GM18870 (cell line): ENCODE measurements at regions not wholly inside any gene's neighbourhood (a gene's known extent, or its start where the extent isn't known, plus 50 kb on each side); places are given as distances from the start of the nearest gene placed in this dataset.
"Not testable (repeated sequence)": the region's sequence is repeated elsewhere in the genome, so short reads cannot be mapped to it uniquely, and the experiment has no call there.

Experiments used
- ATAC-seq: cut with Tn5 transposase; IDR thresholded peaks from one replicate; pipeline ENCODE4 v1.9.1; 2021; ENCODE audit warnings: moderate library complexity; ENCODE audit not compliant: unreplicated experiment

DNA sequence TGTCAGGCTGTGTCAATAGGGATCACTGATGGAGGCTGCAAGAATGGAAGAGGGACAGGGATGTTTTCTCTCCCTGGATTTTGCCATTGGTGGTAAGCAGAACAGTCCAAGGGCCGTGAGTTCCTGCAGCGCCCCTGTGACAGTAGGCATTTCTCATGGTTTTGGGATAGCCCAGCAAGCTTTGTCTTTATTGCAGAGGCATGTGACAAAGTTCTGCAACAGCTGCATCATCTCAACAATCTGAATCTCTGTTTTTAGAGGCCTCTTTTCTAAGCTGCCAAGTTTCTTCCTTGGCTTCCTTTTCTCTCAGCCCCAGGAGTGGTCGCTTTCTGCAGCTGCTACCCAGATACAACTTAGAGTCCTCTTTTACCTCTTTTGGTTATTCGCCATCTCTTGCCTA, 95.7 kb upstream of the TSHZ3 start:
- ATAC-seq = no peak

DNA sequence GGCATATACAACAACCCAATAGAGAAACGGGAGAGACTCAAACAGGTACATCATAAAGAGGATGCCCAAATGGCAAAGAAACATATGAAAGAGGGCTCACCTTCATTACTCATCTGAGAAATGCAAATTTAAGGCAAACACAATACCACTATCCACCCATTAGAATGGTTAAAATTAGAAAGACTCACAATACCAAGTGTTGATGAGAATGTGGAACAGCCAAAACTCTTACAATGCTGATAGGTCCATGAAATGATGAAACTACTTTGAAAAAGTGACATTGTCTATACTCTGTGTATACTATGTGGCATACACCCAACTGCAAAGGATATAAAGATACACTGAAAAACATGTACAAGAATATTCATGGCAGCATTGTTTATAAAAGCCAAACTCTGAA, 96.2 kb upstream of the TSHZ3 start:
- no peak for ATAC-seq

DNA sequence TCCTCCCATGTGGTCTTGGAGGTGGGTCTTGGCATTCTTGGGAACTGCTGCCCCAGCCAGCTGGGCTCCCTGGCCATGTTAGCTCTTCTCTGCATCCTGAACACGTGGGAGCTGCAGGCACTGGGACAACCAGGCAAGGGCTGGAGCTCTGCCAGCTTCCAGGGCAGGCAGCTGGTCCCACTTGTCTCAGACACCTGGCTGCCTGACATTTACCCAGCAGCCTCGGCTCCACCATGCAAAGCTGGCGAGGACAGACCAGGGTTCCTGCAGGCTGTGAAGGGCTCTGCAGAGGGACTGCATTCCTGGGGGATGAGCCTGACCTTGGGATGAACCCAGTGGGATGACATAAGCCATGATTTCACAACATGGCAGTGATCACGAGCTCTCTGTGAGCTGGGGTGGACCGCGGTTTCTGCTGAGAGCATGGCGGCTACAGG, 99.0 kb upstream of the TSHZ3 start:
- no peak for ATAC-seq

DNA sequence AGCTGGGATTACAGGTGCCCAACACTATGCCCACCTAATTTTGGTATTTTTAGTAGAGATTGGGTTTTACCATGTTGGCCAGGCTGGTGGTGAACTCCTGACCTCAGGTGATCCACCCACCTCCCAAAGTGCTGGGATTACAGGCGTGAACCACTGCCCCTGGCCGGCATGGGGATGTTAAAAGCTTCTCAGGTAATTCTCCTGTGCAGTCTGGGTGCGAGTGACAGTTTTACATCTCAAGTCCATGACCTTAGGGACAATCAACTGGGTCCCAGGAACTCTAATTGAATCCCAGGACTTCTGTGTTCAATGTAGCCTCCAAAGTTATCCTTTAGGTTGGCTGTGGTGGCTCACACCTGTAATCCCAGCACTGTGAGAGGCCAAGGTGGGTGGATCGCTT, 100.1 kb upstream of the TSHZ3 start:
- ATAC-seq = no peak

DNA sequence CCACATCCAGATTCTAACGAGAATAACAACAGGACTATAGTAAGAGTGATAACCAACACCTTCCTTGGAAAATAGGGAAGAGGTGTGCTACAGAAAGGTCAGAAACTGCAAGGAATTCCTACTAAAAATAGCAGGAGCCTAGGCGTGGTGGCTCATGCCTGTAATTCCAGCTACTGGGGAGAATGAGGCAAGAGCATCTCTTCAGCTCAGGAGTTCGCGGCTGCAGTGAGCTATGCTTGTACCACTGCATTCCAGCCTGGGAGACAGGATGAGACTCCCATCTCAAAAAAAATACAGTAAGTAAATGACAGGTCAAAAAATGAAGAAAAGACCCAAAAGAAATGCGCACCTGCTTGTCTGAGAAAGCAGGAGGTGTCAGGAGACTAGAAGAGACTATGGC, 101.5 kb upstream of the TSHZ3 start:
- ATAC-seq = no peak

DNA sequence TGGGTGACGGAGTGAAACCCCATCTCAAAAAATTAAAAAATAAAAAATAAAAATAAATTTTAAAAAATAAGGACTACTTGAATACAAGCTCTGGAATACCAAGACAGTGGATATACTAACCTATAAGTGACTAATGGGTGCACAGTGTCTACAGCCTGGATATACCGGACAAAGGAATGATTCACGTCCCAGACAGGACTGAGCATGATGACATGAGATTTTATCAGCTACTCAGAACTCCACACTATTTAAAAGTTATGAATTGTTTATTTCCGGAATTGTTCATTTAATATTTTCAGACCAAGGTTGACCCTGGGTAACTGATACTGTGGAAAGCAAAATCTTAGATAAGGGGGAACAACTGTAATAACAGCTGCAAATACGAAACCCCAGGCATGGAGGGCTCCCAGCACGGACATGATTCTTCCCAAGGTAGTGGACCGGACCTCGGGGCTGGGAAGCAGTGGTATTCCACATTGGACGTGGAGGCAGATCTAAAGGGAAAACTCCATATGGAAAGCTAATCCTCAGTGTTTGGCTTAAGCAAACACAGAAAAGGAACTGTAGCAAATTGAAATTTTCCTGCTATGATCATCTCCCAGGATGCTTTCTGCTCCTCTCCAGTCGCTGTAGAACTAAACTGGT, 102.6 kb upstream of the TSHZ3 start:
- ATAC-seq = no peak

DNA sequence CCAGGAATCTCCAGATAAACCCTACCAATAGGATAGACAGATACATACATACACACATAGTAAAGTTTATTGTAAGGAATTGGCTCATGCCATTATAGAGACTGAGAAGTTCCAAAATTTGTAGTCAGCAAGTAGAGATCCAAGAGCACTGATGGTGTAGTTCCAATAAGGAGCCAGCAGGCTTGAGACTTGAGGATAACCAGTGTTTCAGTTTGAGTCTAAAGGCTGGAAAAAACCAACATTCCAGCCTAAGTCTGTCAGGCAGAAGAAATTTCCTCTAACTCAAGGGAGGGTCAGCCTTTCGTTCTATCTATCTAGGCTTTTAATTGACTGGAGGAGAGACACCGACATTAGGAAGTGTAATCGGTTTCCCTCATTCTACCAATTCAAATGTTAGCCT, 110.2 kb upstream of the TSHZ3 start:
- no peak for ATAC-seq

DNA sequence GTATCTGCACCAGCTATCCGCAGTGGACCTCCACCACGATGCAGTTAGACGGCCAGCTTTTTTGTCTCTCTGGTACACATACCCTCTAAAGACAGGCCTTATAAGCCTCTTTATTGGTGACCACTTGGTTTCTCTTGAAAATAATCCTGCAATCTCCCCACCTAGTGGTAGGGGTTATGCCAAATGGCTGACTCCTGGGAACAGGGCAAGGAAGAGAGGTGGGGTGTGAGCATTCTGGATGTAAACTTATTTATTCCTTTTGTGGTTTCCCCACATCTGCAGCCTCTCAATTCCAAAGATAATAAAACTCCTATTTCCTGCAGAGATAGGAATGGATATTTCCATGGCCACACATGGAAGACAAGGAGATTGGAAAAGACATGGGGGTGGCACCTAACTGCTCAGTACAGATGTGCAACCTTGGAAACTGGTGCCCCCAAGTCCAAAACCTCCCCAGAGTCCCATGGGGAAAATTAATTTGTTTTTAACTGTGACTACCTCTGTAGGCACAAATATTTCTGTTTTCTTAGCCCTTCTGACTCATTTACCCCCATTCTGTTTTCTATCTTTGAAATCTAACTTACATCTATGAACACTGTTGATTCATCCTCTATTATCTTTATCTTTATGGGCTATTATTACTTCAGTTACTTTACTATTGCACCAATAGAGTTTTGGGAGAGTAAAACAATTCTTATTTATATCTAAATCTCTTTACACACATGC, 112.7 kb upstream of the TSHZ3 start:
- no peak for ATAC-seq

DNA sequence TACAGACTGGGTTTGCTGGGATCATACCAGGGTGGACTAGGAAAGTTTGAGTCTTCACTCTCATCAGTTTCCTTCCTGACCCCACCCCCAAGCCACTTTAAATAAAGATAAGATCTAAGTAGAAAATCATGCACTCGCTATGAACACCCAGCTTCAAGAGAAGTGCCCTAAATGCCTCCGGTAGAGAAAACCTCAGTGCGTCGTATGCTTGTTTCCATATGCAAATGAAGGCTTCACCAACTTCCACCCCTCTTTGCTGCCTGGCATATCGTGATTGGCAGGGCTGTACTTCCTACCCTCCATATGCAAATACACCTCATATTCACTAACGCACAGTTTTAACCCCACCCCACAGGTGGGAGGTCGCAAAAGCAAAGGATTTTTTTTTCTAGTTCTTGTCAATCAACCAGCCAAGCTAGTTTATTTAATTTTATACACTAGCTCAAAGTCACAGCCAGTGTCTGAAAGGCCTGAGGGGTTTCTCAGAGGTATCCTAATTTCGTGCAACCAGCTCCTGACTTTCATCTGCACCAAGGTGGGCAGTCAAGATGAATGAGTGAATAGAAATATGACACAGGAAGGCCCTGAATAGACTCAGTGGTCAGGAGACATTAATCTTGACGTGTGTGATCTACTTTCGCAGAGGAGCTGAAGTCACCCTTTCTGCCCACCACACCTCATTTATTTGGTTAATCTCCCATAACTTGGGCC, 121.1 kb upstream of the TSHZ3 start:
- no peak for ATAC-seq

DNA sequence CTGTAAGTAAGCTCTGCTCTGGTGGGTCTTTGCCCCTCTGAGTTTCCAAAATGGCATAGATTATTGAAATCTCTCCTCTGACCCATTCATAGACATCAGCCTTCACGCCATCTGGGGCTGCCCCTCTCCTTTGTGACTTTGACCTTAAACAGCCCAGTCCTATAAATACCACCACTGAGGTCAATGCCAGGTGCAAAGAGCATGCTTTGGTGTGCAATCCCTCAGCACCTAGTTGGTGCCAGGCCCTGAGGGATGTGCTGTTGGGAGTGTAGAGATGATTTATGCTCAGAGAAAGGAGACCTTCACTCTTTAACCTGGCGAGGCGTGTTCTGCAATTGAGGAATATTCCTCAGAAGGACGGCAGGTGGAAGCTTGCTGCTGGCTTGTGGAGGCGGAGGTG, 121.7 kb upstream of the TSHZ3 start:
- no peak for ATAC-seq

DNA sequence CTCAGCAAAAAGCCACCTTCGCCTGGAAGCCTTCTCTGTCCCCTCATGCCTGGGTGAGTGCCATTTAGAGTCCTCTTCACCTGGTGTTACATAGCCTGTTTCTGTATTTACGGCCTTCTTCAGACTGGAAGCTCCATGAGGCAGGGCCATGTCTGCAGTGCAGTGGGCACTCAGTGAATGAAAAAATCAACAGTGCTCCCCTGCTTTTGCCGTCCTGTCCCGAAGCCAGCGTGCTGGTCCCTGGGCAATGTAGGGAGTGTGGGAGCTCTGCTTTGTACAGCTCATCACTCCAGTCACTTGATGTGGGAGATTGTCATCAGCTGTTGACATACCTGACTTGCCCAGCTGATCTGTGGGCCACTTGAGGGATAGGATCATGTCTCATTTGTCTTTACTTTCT, 129.0 kb upstream of the TSHZ3 start:
- no peak for ATAC-seq

DNA sequence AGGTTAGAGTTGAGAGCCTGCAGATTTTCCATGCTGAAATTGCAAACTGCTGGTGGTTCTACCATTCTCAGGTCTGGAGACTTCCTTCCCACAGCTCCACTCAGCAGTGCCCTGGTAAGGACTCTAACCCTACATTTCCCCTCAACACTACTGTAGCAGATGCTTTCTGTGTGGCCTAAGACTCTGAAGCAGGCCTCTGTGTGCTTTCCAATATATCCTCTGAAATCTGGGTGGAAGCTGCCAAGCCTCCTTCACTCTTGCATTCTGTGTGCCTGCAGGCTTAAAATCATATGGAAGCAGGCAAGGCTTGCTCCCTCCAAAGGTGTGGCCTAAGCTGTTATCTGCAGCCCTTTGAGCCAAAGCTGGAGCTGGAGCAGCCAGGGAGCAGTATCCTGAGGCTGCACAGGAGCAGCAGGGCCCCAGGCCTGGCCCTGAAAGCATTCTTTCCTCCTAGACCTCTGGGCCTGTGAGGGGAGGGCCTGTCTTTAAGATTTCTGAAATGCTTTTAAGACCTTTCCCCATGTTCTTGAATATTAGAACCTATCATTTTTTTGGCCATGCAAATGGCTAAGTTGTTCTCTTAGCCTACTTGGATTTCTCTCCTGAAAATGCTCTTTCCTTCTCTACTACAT, 134.1 kb upstream of the TSHZ3 start:
- ATAC-seq = no peak

DNA sequence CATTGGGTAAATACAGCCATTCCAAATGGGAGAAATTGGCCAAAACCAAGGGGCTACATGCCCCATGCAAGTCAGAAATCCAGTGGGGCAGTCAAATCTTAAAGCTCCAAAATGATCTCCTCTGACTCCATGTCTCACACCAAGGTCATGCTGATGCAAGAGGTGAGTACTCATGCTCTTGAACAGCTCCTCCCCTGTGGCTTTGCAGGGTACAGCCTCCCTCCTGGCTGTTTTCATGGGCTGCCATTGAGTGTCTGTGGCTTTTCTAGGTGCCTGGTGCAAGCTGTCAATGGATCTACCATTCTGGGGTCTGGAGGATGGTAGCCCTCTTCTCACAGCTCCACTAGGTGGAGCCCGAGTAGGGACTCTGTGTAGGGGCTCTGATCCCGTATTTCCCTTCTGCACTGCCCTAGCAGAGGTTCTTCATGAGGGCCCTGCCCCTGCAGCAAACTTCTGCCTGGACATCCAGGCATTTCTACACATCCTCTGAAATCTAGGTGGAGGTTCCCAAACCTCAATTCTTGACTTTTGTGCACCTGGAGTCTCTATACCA, 135.7 kb upstream of the TSHZ3 start:
- ATAC-seq = not testable (repeated sequence)

DNA sequence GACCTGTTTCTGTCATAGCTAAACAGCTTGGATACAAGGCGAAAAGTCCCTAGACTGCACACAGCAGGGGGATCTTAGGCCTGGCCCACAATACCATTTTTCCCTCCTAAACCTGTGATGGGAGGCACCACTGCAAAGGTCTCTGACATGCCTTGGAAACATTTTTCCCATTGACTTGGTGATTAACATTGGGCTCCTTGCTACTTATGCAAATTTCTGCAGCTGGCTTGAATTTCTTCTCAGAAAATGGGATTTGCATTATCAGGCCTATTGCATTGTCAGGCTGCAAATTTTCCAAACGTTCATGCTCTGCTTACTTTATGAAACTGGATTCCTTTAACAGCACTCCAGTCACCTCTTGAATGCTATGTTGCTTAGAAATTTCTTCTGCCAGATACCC, 136.2 kb upstream of the TSHZ3 start:
- ATAC-seq = no peak

DNA sequence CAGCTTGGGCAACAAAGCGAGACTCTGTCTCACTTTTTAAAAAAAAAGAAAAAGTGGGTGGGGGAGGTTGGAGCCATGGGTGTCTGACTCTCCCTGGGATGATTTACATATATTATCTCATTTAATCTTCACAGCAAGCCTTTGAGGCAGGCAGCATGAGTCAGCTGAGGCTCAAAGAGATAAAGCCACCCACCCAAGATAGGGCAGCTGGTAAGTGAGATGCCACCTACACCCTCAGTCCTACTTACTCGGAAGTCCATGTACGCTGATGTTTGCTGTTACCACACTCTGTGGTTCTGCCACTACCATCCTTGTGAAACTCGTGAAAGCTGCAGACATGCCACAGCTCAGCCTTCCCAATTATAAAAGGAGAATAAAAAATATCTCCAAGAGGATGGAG, 142.0 kb upstream of the TSHZ3 start:
- ATAC-seq = no peak

DNA sequence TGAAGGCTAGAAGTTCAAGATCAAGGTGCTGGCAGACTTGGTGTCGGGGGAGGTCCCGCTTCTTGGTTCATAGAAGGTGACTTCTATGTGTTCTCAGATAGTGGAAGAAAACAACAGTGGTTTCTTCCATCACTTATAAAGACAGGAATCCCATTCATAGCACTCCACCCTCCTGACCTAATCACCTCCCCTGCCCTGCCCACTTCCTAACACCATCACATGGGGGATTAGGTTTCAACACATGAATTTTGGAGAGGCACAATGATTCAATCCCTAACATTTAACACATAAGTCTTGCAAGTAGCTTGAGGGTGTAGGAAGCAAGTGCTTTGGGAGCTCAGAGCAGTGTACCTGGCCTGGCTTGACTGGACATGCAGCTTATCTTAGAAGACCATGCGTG, 142.8 kb upstream of the TSHZ3 start:
- ATAC-seq = no peak

DNA sequence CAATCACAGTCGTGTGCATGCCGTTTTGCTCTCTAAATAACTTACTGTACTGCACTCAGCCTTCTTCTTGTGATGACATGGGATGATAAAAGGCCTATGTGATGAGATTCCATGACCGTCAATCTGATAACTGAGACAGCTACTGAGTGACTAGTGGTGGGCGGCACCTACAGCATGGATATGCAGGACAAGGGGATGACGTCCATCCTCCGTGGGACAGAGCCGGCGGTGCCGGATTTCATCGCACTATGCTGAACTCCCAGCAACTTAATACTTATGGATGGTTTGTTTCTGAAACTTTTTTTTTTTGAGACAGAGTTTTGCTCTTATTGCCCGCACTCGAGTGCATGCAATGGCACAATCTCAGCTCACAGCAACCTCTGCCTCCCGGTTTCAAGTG, 146.8 kb upstream of the TSHZ3 start:
- no peak for ATAC-seq

DNA sequence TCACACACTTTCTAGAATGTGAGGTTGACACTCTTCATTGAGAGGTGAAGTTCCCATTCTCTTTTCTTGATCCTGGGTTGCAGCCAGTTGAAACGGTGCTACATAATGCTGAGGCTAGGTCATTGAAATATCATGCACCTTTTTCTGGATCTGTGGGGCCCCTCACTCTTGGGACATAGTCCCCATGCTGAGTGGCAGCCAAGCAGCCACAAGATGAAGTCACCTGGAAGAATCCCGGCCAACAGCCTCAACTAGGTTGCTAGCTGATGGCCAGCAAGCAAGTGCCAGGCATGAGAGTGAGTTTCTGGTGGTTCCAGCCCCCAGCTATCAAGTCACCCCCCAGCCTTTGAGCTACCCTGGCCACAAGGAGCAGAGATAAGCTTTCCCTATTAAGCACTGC, 148.5 kb upstream of the TSHZ3 start:
- no peak for ATAC-seq

DNA sequence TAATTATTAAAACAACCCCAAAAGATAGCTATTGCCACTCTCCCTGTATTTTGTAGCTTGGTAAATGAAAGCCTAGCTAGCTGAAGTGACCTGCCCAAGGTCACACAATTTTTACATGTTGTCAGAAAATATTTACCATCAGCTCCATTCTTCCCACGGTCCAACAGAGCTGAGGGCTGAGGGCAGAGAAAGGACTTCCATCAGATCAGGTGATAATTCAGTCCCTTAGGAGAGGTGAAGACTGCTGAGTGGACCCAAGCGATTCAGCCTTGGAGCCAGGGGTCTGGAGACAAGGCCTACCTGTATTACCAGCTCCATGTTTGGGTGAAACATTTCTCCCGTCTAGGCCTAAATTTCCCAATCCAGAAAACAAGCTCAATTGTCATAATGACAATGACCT, 149.5 kb upstream of the TSHZ3 start:
- no peak for ATAC-seq

DNA sequence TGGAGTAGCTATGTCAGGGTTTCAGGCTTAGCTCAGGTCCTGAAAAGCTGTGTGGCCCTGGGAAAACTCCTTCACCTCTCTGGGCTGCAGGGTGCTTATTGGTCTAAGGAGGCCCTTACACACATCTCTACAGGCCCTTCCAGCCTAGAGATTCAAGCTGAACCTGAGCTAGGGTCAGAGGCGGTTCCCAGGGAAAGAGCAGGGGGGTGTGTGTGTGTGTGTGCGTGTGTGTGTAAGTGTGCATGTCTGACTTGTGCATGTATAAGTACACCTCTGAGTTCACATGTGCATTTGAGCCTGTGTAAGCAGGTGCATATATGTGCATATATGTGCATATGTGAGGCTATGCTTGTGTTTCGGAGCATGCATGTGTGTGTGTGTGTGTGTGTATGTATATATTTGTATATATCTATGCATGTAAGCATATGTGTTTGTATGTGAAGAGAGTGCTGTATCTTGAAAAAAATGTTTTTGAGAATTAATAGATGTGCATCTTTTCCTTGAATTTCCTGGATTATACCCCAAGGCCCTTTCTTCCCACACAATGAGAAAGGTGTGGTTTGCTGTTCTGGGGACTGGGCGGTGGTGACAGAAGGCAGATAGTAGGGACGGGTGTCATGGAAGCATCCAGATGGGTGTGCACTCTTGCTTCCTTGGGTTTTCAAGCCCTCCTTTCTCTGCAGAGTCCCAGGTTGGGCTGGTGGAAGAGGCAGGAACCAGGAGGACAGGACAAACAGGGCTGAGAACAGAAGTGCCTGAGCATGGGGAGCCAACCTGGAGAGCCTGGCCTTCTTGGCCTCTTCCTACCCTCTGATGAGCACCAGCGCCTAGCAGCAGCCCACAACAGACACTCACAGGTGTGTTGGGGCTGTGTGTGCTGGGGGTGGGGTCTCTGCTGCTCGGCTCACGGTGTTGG, 150.3 kb upstream of the TSHZ3 start:
- no peak for ATAC-seq
